ENCODE measurements at regions not wholly inside any gene's neighbourhood (a gene's known extent, or its start where the extent isn't known, plus 50 kb on each side); places are given as distances from the start of the nearest gene placed in this dataset.

DNA sequence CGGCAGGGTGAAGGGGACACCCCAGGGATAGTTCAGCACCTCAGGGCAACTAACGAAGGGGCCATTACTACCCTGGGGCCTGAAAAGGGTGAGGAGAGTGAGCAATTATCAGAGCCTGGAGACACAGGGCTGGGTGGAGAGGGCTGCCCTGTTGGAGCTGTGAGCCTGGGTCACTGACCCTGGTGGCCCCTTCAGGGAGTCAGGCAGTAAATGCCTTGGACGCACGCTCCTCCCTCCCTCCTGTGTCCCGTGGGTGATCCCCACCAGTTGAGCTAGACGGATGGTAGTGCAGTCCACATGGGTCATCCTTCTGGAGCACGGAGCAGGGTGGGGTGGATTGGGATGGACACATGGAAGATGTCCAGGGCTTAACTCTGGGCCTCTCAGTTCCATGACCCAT, 305.3 kb downstream of the PTPRU start:
- TF ChIP-seq, protein P1, sequence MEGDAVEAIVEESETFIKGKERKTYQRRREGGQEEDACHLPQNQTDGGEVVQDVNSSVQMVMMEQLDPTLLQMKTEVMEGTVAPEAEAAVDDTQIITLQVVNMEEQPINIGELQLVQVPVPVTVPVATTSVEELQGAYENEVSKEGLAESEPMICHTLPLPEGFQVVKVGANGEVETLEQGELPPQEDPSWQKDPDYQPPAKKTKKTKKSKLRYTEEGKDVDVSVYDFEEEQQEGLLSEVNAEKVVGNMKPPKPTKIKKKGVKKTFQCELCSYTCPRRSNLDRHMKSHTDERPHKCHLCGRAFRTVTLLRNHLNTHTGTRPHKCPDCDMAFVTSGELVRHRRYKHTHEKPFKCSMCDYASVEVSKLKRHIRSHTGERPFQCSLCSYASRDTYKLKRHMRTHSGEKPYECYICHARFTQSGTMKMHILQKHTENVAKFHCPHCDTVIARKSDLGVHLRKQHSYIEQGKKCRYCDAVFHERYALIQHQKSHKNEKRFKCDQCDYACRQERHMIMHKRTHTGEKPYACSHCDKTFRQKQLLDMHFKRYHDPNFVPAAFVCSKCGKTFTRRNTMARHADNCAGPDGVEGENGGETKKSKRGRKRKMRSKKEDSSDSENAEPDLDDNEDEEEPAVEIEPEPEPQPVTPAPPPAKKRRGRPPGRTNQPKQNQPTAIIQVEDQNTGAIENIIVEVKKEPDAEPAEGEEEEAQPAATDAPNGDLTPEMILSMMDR (conservative IDR thresholded peaks at IDR 0.05; ENCODE audit: low read depth, low read length): no peak
- no peak overlapping the region for H3K4me3 ChIP-seq (IDR thresholded peaks at IDR 0.05; ENCODE audit: insufficient read depth, low read depth, low read length)
- H2AFZ ChIP-seq (ENCODE audit: low read depth): no peak overlapping the region
- no peak overlapping the region for H3K9ac ChIP-seq
- no peaks in the 10 kb centered on the region for H3K4me1 ChIP-seq (ENCODE audit: low read depth, poor library complexity, severe bottlenecking)
- H3K27ac ChIP-seq: no peak overlapping the region
- H3K4me2 ChIP-seq: no peak overlapping the region
- no peaks in the 10 kb centered on the region for H3K79me2 ChIP-seq (ENCODE audit: insufficient read depth, low read depth)
- peaks cover 6% of the 10 kb centered on the region; the same call in 1 of the 2 replicates for H3K27me3 ChIP-seq (ENCODE audit: insufficient read depth, low read depth)
- no peaks in the 10 kb centered on the region for H4K20me1 ChIP-seq (ENCODE audit: insufficient read depth)
- no peaks in the 10 kb centered on the region for H3K36me3 ChIP-seq (ENCODE audit: insufficient read depth)

DNA sequence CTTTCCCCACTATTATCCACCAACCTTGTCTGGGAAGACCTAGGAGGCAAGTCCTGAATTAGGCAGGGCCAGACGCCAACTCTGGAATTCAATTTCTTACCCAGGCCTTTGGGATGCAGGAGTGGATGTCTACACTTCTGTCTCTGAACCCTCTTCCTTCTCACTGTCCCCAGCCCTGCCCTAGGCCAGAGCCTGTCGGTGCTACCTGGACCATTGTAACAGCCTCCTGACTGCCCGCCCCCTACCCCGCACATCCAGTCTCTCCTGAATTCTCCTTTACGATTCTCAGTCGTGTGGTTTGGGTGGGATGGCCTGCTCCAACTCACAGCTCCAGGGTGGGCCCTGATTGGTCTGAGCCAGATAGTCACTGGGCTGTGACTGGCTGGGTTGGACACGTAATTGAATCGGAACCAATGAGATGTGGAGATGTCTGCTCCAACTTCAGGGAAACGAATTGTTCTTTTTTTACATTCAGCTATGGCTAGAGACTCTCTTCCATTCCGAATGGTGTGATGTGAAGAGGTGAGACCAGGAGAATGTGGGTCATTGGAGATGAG, 304.6 kb downstream of the PTPRU start:
- Histone ChIP-seq H2AFZ (ENCODE audit: low read depth) (no peak overlapping the region), H3K4me1 (ENCODE audit: low read depth, poor library complexity, severe bottlenecking) (no peaks in the 10 kb centered on the region), H3K79me2 (ENCODE audit: insufficient read depth, low read depth) (no peaks in the 10 kb centered on the region), H3K27me3 (ENCODE audit: insufficient read depth, low read depth) (peaks cover 6% of the 10 kb centered on the region; the same call in 1 of the 2 replicates), H3K36me3 (ENCODE audit: insufficient read depth) (no peaks in the 10 kb centered on the region), H3K4me2 (no peak overlapping the region), H3K9ac (no peak overlapping the region), H3K4me3 (IDR thresholded peaks at IDR 0.05; ENCODE audit: insufficient read depth, low read depth, low read length) (no peak overlapping the region), H4K20me1 (ENCODE audit: insufficient read depth) (no peaks in the 10 kb centered on the region), H3K27ac (no peak overlapping the region)
- TF ChIP-seq, protein P1 (conservative IDR thresholded peaks at IDR 0.05; ENCODE audit: low read depth, low read length): no peak

DNA sequence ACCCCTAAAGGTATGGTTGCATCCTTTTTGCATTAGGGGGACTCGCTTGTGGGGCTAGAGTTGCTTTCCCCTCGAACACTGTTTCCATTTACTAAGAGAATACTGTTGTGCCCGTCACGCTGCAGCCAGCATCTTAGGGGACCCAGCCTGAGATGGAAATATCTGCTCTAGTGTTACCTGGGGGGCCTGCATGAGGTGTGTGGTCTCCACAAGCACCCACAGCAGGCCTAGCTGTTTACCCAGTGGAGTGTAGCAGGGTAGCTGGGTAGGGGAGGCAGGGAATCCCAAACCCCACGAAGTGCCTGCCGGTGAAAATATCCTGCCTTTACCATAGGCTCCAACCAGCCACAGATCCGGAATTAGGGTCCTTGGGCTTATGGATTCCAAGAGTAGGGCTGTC, 303.6 kb downstream of the PTPRU start:
- Histone ChIP-seq H3K4me2 (no peak overlapping the region), H3K9ac (no peak overlapping the region), H3K27me3 (ENCODE audit: insufficient read depth, low read depth) (peaks cover 6% of the 10 kb centered on the region; the same call in 1 of the 2 replicates), H3K36me3 (ENCODE audit: insufficient read depth) (no peaks in the 10 kb centered on the region), H3K4me1 (ENCODE audit: low read depth, poor library complexity, severe bottlenecking) (no peaks in the 10 kb centered on the region), H3K79me2 (ENCODE audit: insufficient read depth, low read depth) (no peaks in the 10 kb centered on the region), H4K20me1 (ENCODE audit: insufficient read depth) (no peaks in the 10 kb centered on the region), H2AFZ (ENCODE audit: low read depth) (no peak overlapping the region), H3K4me3 (IDR thresholded peaks at IDR 0.05; ENCODE audit: insufficient read depth, low read depth, low read length) (no peak overlapping the region), H3K27ac (no peak overlapping the region)
- TF ChIP-seq, protein P1 (conservative IDR thresholded peaks at IDR 0.05; ENCODE audit: low read depth, low read length): no peak

DNA sequence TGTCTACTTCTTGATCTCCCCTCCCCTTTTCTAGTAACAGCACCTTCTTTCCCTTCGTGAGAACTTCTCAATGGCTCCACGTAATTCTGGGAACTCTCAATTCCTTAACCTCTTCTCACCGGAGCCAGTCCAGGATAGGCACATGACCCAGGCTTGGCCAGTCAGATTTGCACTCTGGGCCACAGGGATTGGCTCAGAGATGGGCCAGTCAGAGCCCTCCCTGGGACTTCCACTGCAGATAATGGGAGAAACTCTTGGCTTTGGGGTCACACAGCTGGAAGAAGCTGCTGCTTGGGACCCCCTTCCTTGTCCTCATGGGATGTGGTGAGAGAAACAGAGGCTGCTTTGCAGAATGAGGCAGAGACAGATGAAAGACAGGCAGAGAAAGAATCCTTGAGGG, 302.3 kb downstream of the PTPRU start:
- H3K27ac ChIP-seq: no peak overlapping the region
- no peaks in the 10 kb centered on the region for H3K36me3 ChIP-seq (ENCODE audit: insufficient read depth)
- no peak overlapping the region for H2AFZ ChIP-seq (ENCODE audit: low read depth)
- TF ChIP-seq, protein P1 (conservative IDR thresholded peaks at IDR 0.05; ENCODE audit: low read depth, low read length): no peak
- no peaks in the 10 kb centered on the region for H4K20me1 ChIP-seq (ENCODE audit: insufficient read depth)
- H3K4me2 ChIP-seq: no peak overlapping the region
- no peak overlapping the region for H3K9ac ChIP-seq
- no peaks in the 10 kb centered on the region for H3K79me2 ChIP-seq (ENCODE audit: insufficient read depth, low read depth)
- peaks cover 6% of the 10 kb centered on the region; the same call in 1 of the 2 replicates for H3K27me3 ChIP-seq (ENCODE audit: insufficient read depth, low read depth)
- H3K4me3 ChIP-seq (IDR thresholded peaks at IDR 0.05; ENCODE audit: insufficient read depth, low read depth, low read length): no peak overlapping the region
- H3K4me1 ChIP-seq (ENCODE audit: low read depth, poor library complexity, severe bottlenecking): no peaks in the 10 kb centered on the region

All from KMS-11 (cell line).